ENCODE measurements at regions not wholly inside any gene's neighbourhood (a gene's known extent, or its start where the extent isn't known, plus 50 kb on each side); places are given as distances from the start of the nearest gene placed in this dataset.
A peak's percentile ranks its signal among the peaks of the same experiment; 100 is the strongest.

DNA sequence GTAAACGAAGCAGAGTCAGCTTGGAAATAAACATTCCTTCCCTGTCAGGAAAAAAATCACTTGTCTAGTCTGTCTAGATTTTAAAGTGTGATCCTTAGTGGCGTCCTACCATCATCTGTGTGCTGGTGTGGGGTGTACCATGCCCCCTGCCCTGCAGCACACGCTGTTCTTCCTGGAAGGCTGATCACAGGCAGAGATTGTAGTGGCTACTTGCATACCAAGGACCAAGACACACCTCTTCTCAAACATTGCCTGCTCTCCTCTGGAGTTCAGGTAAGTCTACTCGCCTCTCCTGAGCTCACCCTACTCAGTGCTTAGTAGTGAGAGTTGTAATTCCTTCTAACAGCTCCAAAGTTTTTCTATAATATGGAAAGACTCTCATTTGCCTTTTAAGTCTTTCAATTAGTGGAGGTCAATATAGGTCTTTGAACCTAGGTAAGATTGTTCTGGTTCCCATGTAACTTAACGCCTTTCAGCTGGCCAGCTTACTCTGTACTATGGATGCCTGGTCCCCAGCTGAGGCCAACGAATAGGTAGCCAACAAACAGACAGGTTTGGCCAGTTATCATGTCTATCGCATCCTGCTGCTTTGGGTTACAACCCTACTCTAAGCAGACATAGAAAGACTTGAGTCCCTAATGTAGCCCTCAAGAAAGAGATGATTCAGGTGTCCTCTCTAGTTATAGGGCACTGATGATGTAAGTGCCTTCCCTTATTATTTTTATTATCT, 55.4 kb downstream of the XCL1 start:
- H3K79me2 ChIP-seq (ENCODE audit: control insufficient read depth, insufficient read depth, low read length), result no peaks in the 10 kb centered on the region
- no peaks in the 10 kb centered on the region for H4K20me1 ChIP-seq (ENCODE audit: control insufficient read depth, extremely low read depth, insufficient read depth, low read length)
- no peak overlapping the region for H3K4me3 ChIP-seq (replicated peaks in 1 of 4; ENCODE audit: control extremely low read depth in 1 of 4, insufficient read depth in 1 of 4, low read depth in 3 of 4, low read length in 4 of 4)
- TF ChIP-seq, protein P1, sequence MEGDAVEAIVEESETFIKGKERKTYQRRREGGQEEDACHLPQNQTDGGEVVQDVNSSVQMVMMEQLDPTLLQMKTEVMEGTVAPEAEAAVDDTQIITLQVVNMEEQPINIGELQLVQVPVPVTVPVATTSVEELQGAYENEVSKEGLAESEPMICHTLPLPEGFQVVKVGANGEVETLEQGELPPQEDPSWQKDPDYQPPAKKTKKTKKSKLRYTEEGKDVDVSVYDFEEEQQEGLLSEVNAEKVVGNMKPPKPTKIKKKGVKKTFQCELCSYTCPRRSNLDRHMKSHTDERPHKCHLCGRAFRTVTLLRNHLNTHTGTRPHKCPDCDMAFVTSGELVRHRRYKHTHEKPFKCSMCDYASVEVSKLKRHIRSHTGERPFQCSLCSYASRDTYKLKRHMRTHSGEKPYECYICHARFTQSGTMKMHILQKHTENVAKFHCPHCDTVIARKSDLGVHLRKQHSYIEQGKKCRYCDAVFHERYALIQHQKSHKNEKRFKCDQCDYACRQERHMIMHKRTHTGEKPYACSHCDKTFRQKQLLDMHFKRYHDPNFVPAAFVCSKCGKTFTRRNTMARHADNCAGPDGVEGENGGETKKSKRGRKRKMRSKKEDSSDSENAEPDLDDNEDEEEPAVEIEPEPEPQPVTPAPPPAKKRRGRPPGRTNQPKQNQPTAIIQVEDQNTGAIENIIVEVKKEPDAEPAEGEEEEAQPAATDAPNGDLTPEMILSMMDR (conservative IDR thresholded peaks at IDR 0.05 in 1 of 2, IDR thresholded peaks at IDR 0.05 in 1 of 2; ENCODE audit: low read depth in 1 of 2, low read length in 2 of 2), result no peak
- no peak for TF ChIP-seq EZH2 (IDR thresholded peaks at IDR 0.05; ENCODE audit: low read length, missing control alignments)
- no peaks in the 10 kb centered on the region for H3K4me1 ChIP-seq (ENCODE audit: control insufficient read depth, extremely low read depth, insufficient read depth, low read length)
- no peak overlapping the region for H3K4me2 ChIP-seq (ENCODE audit: extremely low read depth, insufficient read depth, low read length)
- no peaks in the 10 kb centered on the region for H3K27me3 ChIP-seq (ENCODE audit: control insufficient read depth, insufficient read depth, low read length)
- H3K9ac ChIP-seq (ENCODE audit: insufficient read depth, low read length), result no peak overlapping the region
- DNase-seq (ENCODE audit: low read depth in 2 of 2), result no peak
- H3K27ac ChIP-seq (ENCODE audit: insufficient read depth, low read length), result no peak overlapping the region
- no peaks in the 10 kb centered on the region for H3K36me3 ChIP-seq (ENCODE audit: control insufficient read depth, insufficient read depth, low read length)
- no peak overlapping the region for H2AFZ ChIP-seq (ENCODE audit: low read length)
- H3K9me3 ChIP-seq (ENCODE audit: control insufficient read depth, insufficient read depth, low read depth, low read length), result no peaks in the 10 kb centered on the region

DNA sequence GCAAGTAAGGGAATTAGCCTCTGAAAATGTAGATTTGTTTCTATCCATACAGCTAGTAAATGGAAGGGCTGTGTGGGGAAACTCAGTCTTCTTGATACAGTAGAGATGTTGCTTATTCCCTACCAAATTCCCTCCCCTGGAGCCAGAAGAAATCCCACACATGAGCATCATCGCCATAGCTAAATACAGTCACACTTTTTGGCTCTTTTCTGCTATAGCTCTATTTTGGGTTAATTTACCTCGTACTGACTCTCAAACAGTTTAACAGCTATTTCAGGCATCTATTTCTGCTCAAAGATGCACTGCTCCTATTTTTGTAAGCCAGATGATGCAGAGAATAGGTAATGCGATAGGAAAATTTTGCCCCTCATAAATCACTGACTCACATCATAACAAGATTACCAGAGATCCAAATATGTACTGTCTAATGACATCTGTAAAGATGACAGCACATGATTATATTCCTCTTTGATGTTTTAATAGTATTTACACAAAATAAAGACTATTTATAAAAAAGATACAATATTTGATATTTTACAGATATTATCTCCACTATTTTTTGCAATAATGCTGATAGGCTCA, 58.6 kb downstream of the XCL1 start:
- Histone ChIP-seq H3K4me2 (ENCODE audit: extremely low read depth, insufficient read depth, low read length) (no peak overlapping the region), H3K79me2 (ENCODE audit: control insufficient read depth, insufficient read depth, low read length) (no peaks in the 10 kb centered on the region), H3K27ac (ENCODE audit: insufficient read depth, low read length) (no peak overlapping the region), H3K9ac (ENCODE audit: insufficient read depth, low read length) (no peak overlapping the region), H3K36me3 (ENCODE audit: control insufficient read depth, insufficient read depth, low read length) (no peaks in the 10 kb centered on the region), H3K9me3 (ENCODE audit: control insufficient read depth, insufficient read depth, low read depth, low read length) (no peaks in the 10 kb centered on the region), H3K4me1 (ENCODE audit: control insufficient read depth, extremely low read depth, insufficient read depth, low read length) (no peaks in the 10 kb centered on the region), H2AFZ (ENCODE audit: low read length) (no peak overlapping the region), H3K27me3 (ENCODE audit: control insufficient read depth, insufficient read depth, low read length) (no peaks in the 10 kb centered on the region), H3K4me3 (replicated peaks in 1 of 4; ENCODE audit: control extremely low read depth in 1 of 4, insufficient read depth in 1 of 4, low read depth in 3 of 4, low read length in 4 of 4) (no peak overlapping the region), H4K20me1 (ENCODE audit: control insufficient read depth, extremely low read depth, insufficient read depth, low read length) (no peaks in the 10 kb centered on the region)
- DNase-seq (ENCODE audit: low read depth in 2 of 2), result no peak
- TF ChIP-seq, protein P1 (conservative IDR thresholded peaks at IDR 0.05 in 1 of 2, IDR thresholded peaks at IDR 0.05 in 1 of 2; ENCODE audit: low read depth in 1 of 2, low read length in 2 of 2), result no peak
- TF ChIP-seq EZH2 (IDR thresholded peaks at IDR 0.05; ENCODE audit: low read length, missing control alignments), result no peak

DNA sequence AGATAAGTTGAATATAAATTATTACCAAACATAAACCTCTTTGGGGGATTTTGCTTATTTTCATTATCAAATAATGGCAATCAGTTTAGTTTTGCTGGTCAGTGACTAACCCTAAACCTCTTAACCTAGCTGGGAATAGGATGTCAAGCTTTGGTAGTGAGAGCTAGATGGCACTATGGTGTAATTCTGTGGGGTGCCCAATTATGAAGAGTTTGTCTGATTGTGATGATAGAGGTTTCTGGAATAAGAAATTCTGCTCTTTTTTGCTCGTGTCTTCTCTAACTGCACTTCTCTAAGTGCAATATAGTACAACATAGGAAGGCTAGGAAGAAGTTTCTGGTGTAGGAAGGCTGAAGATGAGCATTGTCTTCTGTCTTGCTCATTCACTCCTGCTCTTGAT, 59.8 kb downstream of the XCL1 start:
- H3K27ac ChIP-seq (ENCODE audit: insufficient read depth, low read length), result no peak overlapping the region
- H3K9ac ChIP-seq (ENCODE audit: insufficient read depth, low read length), result no peak overlapping the region

More for the DNA sequence above, 59.8 kb downstream of the XCL1 start:
- Histone ChIP-seq H3K4me2 (ENCODE audit: extremely low read depth, insufficient read depth, low read length) (no peak overlapping the region), H4K20me1 (ENCODE audit: control insufficient read depth, extremely low read depth, insufficient read depth, low read length) (no peaks in the 10 kb centered on the region), H3K9me3 (ENCODE audit: control insufficient read depth, insufficient read depth, low read depth, low read length) (no peaks in the 10 kb centered on the region), H3K27me3 (ENCODE audit: control insufficient read depth, insufficient read depth, low read length) (no peaks in the 10 kb centered on the region), H3K79me2 (ENCODE audit: control insufficient read depth, insufficient read depth, low read length) (no peaks in the 10 kb centered on the region), H3K4me3 (replicated peaks in 1 of 4; ENCODE audit: control extremely low read depth in 1 of 4, insufficient read depth in 1 of 4, low read depth in 3 of 4, low read length in 4 of 4) (no peak overlapping the region), H3K4me1 (ENCODE audit: control insufficient read depth, extremely low read depth, insufficient read depth, low read length) (no peaks in the 10 kb centered on the region), H2AFZ (ENCODE audit: low read length) (no peak overlapping the region), H3K36me3 (ENCODE audit: control insufficient read depth, insufficient read depth, low read length) (no peaks in the 10 kb centered on the region)
- DNase-seq (ENCODE audit: low read depth in 2 of 2), result peak in 1 of 2 donors; percentile 28
- TF ChIP-seq, protein P1 (conservative IDR thresholded peaks at IDR 0.05 in 1 of 2, IDR thresholded peaks at IDR 0.05 in 1 of 2; ENCODE audit: low read depth in 1 of 2, low read length in 2 of 2), result no peak
- TF ChIP-seq EZH2 (IDR thresholded peaks at IDR 0.05; ENCODE audit: low read length, missing control alignments), result no peak

Measured in fibroblast of lung (primary cell).